ENCODE measurements at regions not wholly inside any gene's neighbourhood (a gene's known extent, or its start where the extent isn't known, plus 50 kb on each side); places are given as distances from the start of the nearest gene placed in this dataset.
"Not testable (repeated sequence)": the region's sequence is repeated elsewhere in the genome, so short reads cannot be mapped to it uniquely, and the experiment has no call there.

- no peak for DNase-seq
Measured at GRCh38 chr11:29153078-29153477, 863.8 kb downstream of the KCNA4 start.

- DNase-seq: not testable (repeated sequence)
Measured at GRCh38 chr11:29142573-29142972, 874.3 kb downstream of the KCNA4 start.

GRCh38 chr11:29135504-29135903, 881.3 kb downstream of the KCNA4 start:
- no peak for DNase-seq

- no peak for DNase-seq
Measured at GRCh38 chr11:29131055-29131454, 885.8 kb downstream of the KCNA4 start.

GRCh38 chr11:29129844-29130243, 887.0 kb downstream of the KCNA4 start:
- no peak for DNase-seq

- no peak for DNase-seq
Measured at GRCh38 chr11:29127461-29127860, 889.4 kb downstream of the KCNA4 start.

GRCh38 chr11:29125606-29126005, 891.2 kb downstream of the KCNA4 start:
- no peak for DNase-seq

GRCh38 chr11:29124470-29124869, 892.4 kb downstream of the KCNA4 start:
- DNase-seq: peak; percentile 33

- DNase-seq: no peak
Measured at GRCh38 chr11:29119707-29120618, 896.9 kb downstream of the KCNA4 start.

GRCh38 chr11:29119116-29119515, 897.7 kb downstream of the KCNA4 start:
- no peak for DNase-seq

GRCh38 chr11:29100967-29101366, 915.9 kb downstream of the KCNA4 start:
- DNase-seq: no peak

GRCh38 chr11:29095821-29096220, 921.0 kb downstream of the KCNA4 start:
- DNase-seq: no peak

GRCh38 chr11:29093416-29094120, 923.3 kb downstream of the KCNA4 start:
- DNase-seq: no peak

GRCh38 chr11:29087200-29087812, 929.5 kb downstream of the KCNA4 start:
- no peak for DNase-seq

GRCh38 chr11:29075726-29076125, 941.1 kb downstream of the KCNA4 start:
- no peak for DNase-seq

- no peak for DNase-seq
Measured at GRCh38 chr11:29063630-29064361, 953.0 kb downstream of the KCNA4 start.

GRCh38 chr11:29061452-29061851, 953.3 kb downstream of the METTL15 start:
- no peak for DNase-seq

GRCh38 chr11:29056487-29056886, 948.3 kb downstream of the METTL15 start:
- not testable (repeated sequence) for DNase-seq

GRCh38 chr11:29051935-29052334, 943.7 kb downstream of the METTL15 start:
- DNase-seq: no peak

GRCh38 chr11:29050962-29051361, 942.8 kb downstream of the METTL15 start:
- DNase-seq: not testable (repeated sequence)

- DNase-seq: no peak
Measured at GRCh38 chr11:29040489-29040888, 932.3 kb downstream of the METTL15 start.

GRCh38 chr11:29032384-29033149, 924.4 kb downstream of the METTL15 start:
- no peak for DNase-seq
